H9 (cell line): ENCODE measurements at regions not wholly inside any gene's neighbourhood (a gene's known extent, or its start where the extent isn't known, plus 50 kb on each side); places are given as distances from the start of the nearest gene placed in this dataset.
A peak's percentile ranks its signal among the peaks of the same experiment; 100 is the strongest.

Experiments used
- DNase-seq: peaks from one replicate; pipeline ENCODE4 v3.0.0-alpha.2; 2017
- H2AFZ ChIP-seq: one replicate; pipeline ENCODE4 v1.6.1; 2013; ENCODE audit warnings: mild to moderate bottlenecking, low read length, control low read depth, moderate library complexity
- H2AK5ac ChIP-seq: 2 replicates; pipeline ENCODE4 v1.6.1; 2013; ENCODE audit warnings: low read length, control low read depth, mixed read lengths; ENCODE audit not compliant: insufficient read length
- H2BK120ac ChIP-seq: one replicate; pipeline ENCODE4 v1.6.1; 2013; ENCODE audit warnings: low read depth, mild to moderate bottlenecking, low read length, control low read depth, inconsistent platforms; ENCODE audit not compliant: poor library complexity, severe bottlenecking
- H2BK12ac ChIP-seq: 2 replicates; pipeline ENCODE4 v1.6.1; 2013; ENCODE audit warnings: low read length, control low read depth, mixed read lengths, low read depth; ENCODE audit not compliant: insufficient read length
- H2BK15ac ChIP-seq: 2 replicates; pipeline ENCODE4 v1.6.1; 2013; ENCODE audit warnings: low read depth, low read length, control low read depth
- H2BK20ac ChIP-seq: one replicate; pipeline ENCODE4 v1.6.1; 2013; ENCODE audit warnings: low read depth, mild to moderate bottlenecking, low read length, control low read depth, inconsistent platforms; ENCODE audit not compliant: poor library complexity, severe bottlenecking
- H2BK5ac ChIP-seq: 2 replicates; pipeline ENCODE4 v1.6.1; 2013; ENCODE audit warnings: low read length, control low read depth, mixed read lengths; ENCODE audit not compliant: insufficient read length
- H3K14ac ChIP-seq: 2 replicates; pipeline ENCODE4 v1.6.1; 2013; ENCODE audit warnings: low read length, control low read depth; ENCODE audit not compliant: insufficient read depth
- H3K18ac ChIP-seq: 2 replicates; pipeline ENCODE4 v1.6.1; 2013; ENCODE audit warnings: low read depth, mild to moderate bottlenecking, mixed read lengths, low read length, control low read depth; ENCODE audit not compliant: insufficient read length
- H3K23ac ChIP-seq: 2 replicates; pipeline ENCODE4 v1.6.1; 2013; ENCODE audit warnings: low read length, control low read depth, mixed read lengths, low read depth; ENCODE audit not compliant: insufficient read length
- H3K23me2 ChIP-seq: 2 replicates; pipeline ENCODE4 v1.6.1; 2013; ENCODE audit warnings: low read depth, mild to moderate bottlenecking, mixed read lengths, low read length, control low read depth; ENCODE audit not compliant: insufficient read length, poor library complexity, severe bottlenecking
- H3K27ac ChIP-seq: 2 replicates; pipeline ENCODE4 v1.5.1; 2013; ENCODE audit warnings: low read length, control low read depth, mixed read lengths, low read depth; ENCODE audit not compliant: insufficient read length
- H3K27me3 ChIP-seq: 2 replicates; pipeline ENCODE4 v1.6.1; 2013; ENCODE audit warnings: low read length, control low read depth, inconsistent platforms; ENCODE audit not compliant: insufficient read depth
- H3K4ac ChIP-seq: 2 replicates; pipeline ENCODE4 v1.6.1; 2013; ENCODE audit warnings: low read depth, mild to moderate bottlenecking, control low read depth, inconsistent platforms, low read length, moderate library complexity
- H3K4me1 ChIP-seq: 2 replicates; pipeline ENCODE4 v1.6.1; 2013; ENCODE audit warnings: low read length, control low read depth, inconsistent platforms; ENCODE audit not compliant: insufficient read depth
- H3K4me2 ChIP-seq: 2 replicates; pipeline ENCODE4 v1.6.1; 2013; ENCODE audit warnings: low read length, control low read depth, mixed read lengths; ENCODE audit not compliant: insufficient read length, insufficient read depth
- H3K56ac ChIP-seq: 2 replicates; pipeline ENCODE4 v1.6.1; 2013; ENCODE audit warnings: low read depth, mild to moderate bottlenecking, mixed read lengths, low read length, control low read depth; ENCODE audit not compliant: insufficient read length
- H3K79me1 ChIP-seq: 2 replicates; pipeline ENCODE4 v1.6.1; 2013; ENCODE audit warnings: low read depth, mild to moderate bottlenecking, moderate library complexity, low read length, control low read depth, inconsistent platforms; ENCODE audit not compliant: insufficient read depth, poor library complexity, severe bottlenecking
- H3K79me2 ChIP-seq: 2 replicates; pipeline ENCODE4 v1.6.1; 2013; ENCODE audit warnings: low read length, control low read depth, inconsistent platforms; ENCODE audit not compliant: insufficient read depth
- H3K9ac ChIP-seq: 2 replicates; pipeline ENCODE4 v1.6.1; 2013; ENCODE audit warnings: low read length, control low read depth, mixed read lengths; ENCODE audit not compliant: insufficient read length; ENCODE audit errors: extremely low read depth
- H3K9me3 ChIP-seq: one replicate; pipeline ENCODE4 v1.6.1; 2013; ENCODE audit warnings: low read depth, low read length, inconsistent platforms; ENCODE audit not compliant: control insufficient read depth
- H3T11ph ChIP-seq: one replicate; pipeline ENCODE4 v1.6.1; 2013; ENCODE audit warnings: mild to moderate bottlenecking, low read length, control low read depth, inconsistent platforms
- H4K20me1 ChIP-seq: one replicate; pipeline ENCODE4 v1.6.1; 2013; ENCODE audit not compliant: control insufficient read depth, insufficient read length, insufficient read depth
- H4K5ac ChIP-seq: 2 replicates; pipeline ENCODE4 v1.6.1; 2013; ENCODE audit warnings: low read depth, mild to moderate bottlenecking, mixed read lengths, low read length, control low read depth; ENCODE audit not compliant: insufficient read length
- H4K8ac ChIP-seq: replicated peaks from 2 replicates; pipeline ENCODE4 v1.6.1; 2013; ENCODE audit warnings: low read length, control low read depth, mixed read lengths, low read depth; ENCODE audit not compliant: insufficient read length
- H4K91ac ChIP-seq: 2 replicates; pipeline ENCODE4 v1.6.1; 2013; ENCODE audit warnings: low read depth, mild to moderate bottlenecking, moderate library complexity, mixed read lengths, low read length, control low read depth; ENCODE audit not compliant: insufficient read length
- H3K27ac Mint-ChIP-seq, 3 experiments: 2 replicates in 2 of 3; 3 replicates in 1 of 3; pipeline ENCODE4 v1.8.0; 2020 to 2021; ENCODE audit warnings: mixed read lengths in 3 of 3, mild to moderate bottlenecking in 1 of 3, moderate library complexity in 1 of 3
- H3K27me3 Mint-ChIP-seq: 2 replicates; pipeline ENCODE4 v1.8.0; 2021; ENCODE audit warnings: low read depth, mild to moderate bottlenecking, moderate library complexity, mixed read lengths
- H3K36me3 Mint-ChIP-seq, 3 experiments: 2 replicates in 2 of 3; 3 replicates in 1 of 3; pipeline ENCODE4 v1.8.0; 2020 to 2021; ENCODE audit warnings: low read depth in 3 of 3, mixed read lengths in 3 of 3; ENCODE audit not compliant: insufficient read depth in 1 of 3
- H3K4me1 Mint-ChIP-seq, 2 experiments: 2 replicates each; pipeline ENCODE4 v1.8.0; 2020; ENCODE audit warnings: mixed read lengths in 2 of 2
- H3K4me3 Mint-ChIP-seq, 2 experiments: 2 replicates in 1 of 2; 3 replicates in 1 of 2; pipeline ENCODE4 v1.8.0; 2020 to 2021; ENCODE audit warnings: mild to moderate bottlenecking in 2 of 2, mixed read lengths in 2 of 2, moderate library complexity in 1 of 2
- H3K9me3 Mint-ChIP-seq, 2 experiments: 2 replicates in 1 of 2; 3 replicates in 1 of 2; pipeline ENCODE4 v1.8.0; 2020; ENCODE audit warnings: mild to moderate bottlenecking in 2 of 2, mixed read lengths in 2 of 2, moderate library complexity in 1 of 2
- CTCF ChIP-seq: fragments of 200-600 bp; sonication (generic); conservative IDR thresholded peaks from 3 replicates; pipeline ENCODE4 v1.8.0; 2021; ENCODE audit warnings: antibody characterized with exemption, mild to moderate bottlenecking
- WGBS: extraction: QIAGEN DNeasy Blood & Tissue Kit; methylation state at CpG from one replicate; pipeline ENCODE4 v1.1.7; 2013; ENCODE audit warnings: missing lambda C conversion rate, low lambda C conversion rate, mixed read lengths; ENCODE audit not compliant: insufficient read length; ENCODE audit errors: extremely low coverage; 5-methylcytosine and 5-hydroxymethylcytosine counted together

GRCh38 chr9:89790542-89791109 lies 185.8 kb downstream of the GADD45G start:
- no peak overlapping the region for H3K4me3 Mint-ChIP-seq
- no peak overlapping the region for H3K9ac ChIP-seq

More at GRCh38 chr9:89790542-89791109, 185.8 kb downstream of the GADD45G start:
- H3K18ac ChIP-seq, result no peak overlapping the region
- no peak overlapping the region for H2BK120ac ChIP-seq
- H4K8ac ChIP-seq, result no peak overlapping the region
- no CpG with 5 or more reads among the region's 2 CpGs for WGBS
- no peak for TF ChIP-seq CTCF
- no peak overlapping the region for H3K23ac ChIP-seq
- H4K5ac ChIP-seq, result no peak overlapping the region
- H3K27me3 ChIP-seq, result no peaks in the 10 kb centered on the region
- no peaks in the 10 kb centered on the region for H3K23me2 ChIP-seq
- H4K91ac ChIP-seq, result no peak overlapping the region
- H3T11ph ChIP-seq, result no peak overlapping the region
- Mint-ChIP-seq H3K36me3 (no peaks in the 10 kb centered on the region), H3K4me1 (no peaks in the 10 kb centered on the region), H3K9me3 (no peaks in the 10 kb centered on the region), H3K27ac (peak overlapping the region in 1 of 3 experiments; percentile 35; a peak in 1 of 7 replicates), H3K27me3 (peaks cover 2% of the 10 kb centered on the region; the same call in 1 of the 2 replicates)
- no peak overlapping the region for H2BK12ac ChIP-seq
- no peak overlapping the region for H3K14ac ChIP-seq
- H2BK20ac ChIP-seq, result no peak overlapping the region
- H3K4ac ChIP-seq, result no peak overlapping the region
- H3K27ac ChIP-seq, result no peak overlapping the region
- H3K79me2 ChIP-seq, result no peaks in the 10 kb centered on the region
- no peak overlapping the region for H2BK15ac ChIP-seq
- no peak overlapping the region for H2BK5ac ChIP-seq
- H3K56ac ChIP-seq, result no peak overlapping the region
- no peak for DNase-seq
- no peak overlapping the region for H3K4me2 ChIP-seq
- no peaks in the 10 kb centered on the region for H3K9me3 ChIP-seq
- H2AK5ac ChIP-seq, result no peak overlapping the region
- H4K20me1 ChIP-seq, result no peaks in the 10 kb centered on the region
- H3K79me1 ChIP-seq, result no peaks in the 10 kb centered on the region
- H3K4me1 ChIP-seq, result no peaks in the 10 kb centered on the region
- H2AFZ ChIP-seq, result no peak overlapping the region
